NCI-H1694 (cell line): ENCODE measurements at regions not wholly inside any gene's neighbourhood (a gene's known extent, or its start where the extent isn't known, plus 50 kb on each side); places are given as distances from the start of the nearest gene placed in this dataset.
"Not testable (repeated sequence)": the region's sequence is repeated elsewhere in the genome, so short reads cannot be mapped to it uniquely, and the experiment has no call there.

ENCODE experiments used
- DNase-seq: peaks from one replicate; lab custom pipeline; 2025; lab: John Stamatoyannopoulos, UW

- DNase-seq, result no peak
These were observed 140.7 kb upstream of the CDKN3 start for GRCh38 chr14:54256156-54256555.

GRCh38 chr14:54257424-54257823 lies 139.4 kb upstream of the CDKN3 start:
- DNase-seq, result no peak

- no peak for DNase-seq
These were observed 138.4 kb upstream of the CDKN3 start for GRCh38 chr14:54258382-54258781.

GRCh38 chr14:54259821-54260220 lies 137.0 kb upstream of the CDKN3 start:
- no peak for DNase-seq

- DNase-seq, result no peak
These were observed 135.5 kb upstream of the CDKN3 start for GRCh38 chr14:54261283-54261682.

GRCh38 chr14:54266616-54267015 lies 130.2 kb upstream of the CDKN3 start:
- DNase-seq, result not testable (repeated sequence)

GRCh38 chr14:54267172-54267571 lies 129.6 kb upstream of the CDKN3 start:
- DNase-seq, result no peak

GRCh38 chr14:54275997-54276725 lies 120.6 kb upstream of the CDKN3 start:
- no peak for DNase-seq

- no peak for DNase-seq
These were observed 118.7 kb upstream of the CDKN3 start for GRCh38 chr14:54278087-54278486.

GRCh38 chr14:54278665-54279295 lies 118.0 kb upstream of the CDKN3 start:
- no peak for DNase-seq

- DNase-seq, result no peak
These were observed 114.0 kb upstream of the CDKN3 start for GRCh38 chr14:54282849-54283248.

GRCh38 chr14:54285030-54285429 lies 111.8 kb upstream of the CDKN3 start:
- no peak for DNase-seq

- DNase-seq, result no peak
These were observed 105.2 kb upstream of the CDKN3 start for GRCh38 chr14:54291491-54292191.

- no peak for DNase-seq
These were observed 102.0 kb upstream of the CDKN3 start for GRCh38 chr14:54294802-54295201.

- peak; percentile 48 for DNase-seq
These were observed 97.1 kb upstream of the CDKN3 start for GRCh38 chr14:54299410-54300363.

GRCh38 chr14:54300881-54301280 lies 95.9 kb upstream of the CDKN3 start:
- DNase-seq, result no peak

- no peak for DNase-seq
These were observed 95.4 kb upstream of the CDKN3 start for GRCh38 chr14:54301359-54301758.

GRCh38 chr14:54306806-54307205 lies 90.0 kb upstream of the CDKN3 start:
- no peak for DNase-seq

GRCh38 chr14:54309615-54310014 lies 87.2 kb upstream of the CDKN3 start:
- DNase-seq, result no peak

GRCh38 chr14:54310151-54310850 lies 86.5 kb upstream of the CDKN3 start:
- DNase-seq, result no peak

GRCh38 chr14:54310851-54311228 lies 86.0 kb upstream of the CDKN3 start:
- DNase-seq, result no peak
